Mesendoderm (in vitro differentiated cells): ENCODE measurements at regions not wholly inside any gene's neighbourhood (a gene's known extent, or its start where the extent isn't known, plus 50 kb on each side); places are given as distances from the start of the nearest gene placed in this dataset.

Source experiments
- DNase-seq: peaks from one replicate; pipeline ENCODE4 v3.0.0; 2013
- H2AK5ac ChIP-seq: 2 replicates; pipeline ENCODE4 v1.6.1; 2013; ENCODE audit warnings: low read length, inconsistent platforms
- H2BK120ac ChIP-seq: 2 replicates; pipeline ENCODE4 v1.6.1; 2013; ENCODE audit warnings: low read depth, mild to moderate bottlenecking, low read length, moderate library complexity, mixed read lengths
- H2BK15ac ChIP-seq: replicated peaks from 2 replicates; pipeline ENCODE4 v1.6.1; 2013; ENCODE audit warnings: low read depth, mild to moderate bottlenecking, moderate library complexity
- H2BK5ac ChIP-seq: 2 replicates; pipeline ENCODE4 v1.6.1; 2013; ENCODE audit warnings: low read length, inconsistent platforms
- H3K18ac ChIP-seq: 2 replicates; pipeline ENCODE4 v1.6.1; 2013; ENCODE audit warnings: mild to moderate bottlenecking, low read length, mixed read lengths
- H3K23ac ChIP-seq: one replicate; pipeline ENCODE4 v1.6.1; 2013; ENCODE audit warnings: low read length
- H3K27ac ChIP-seq: 2 replicates; pipeline ENCODE4 v1.5.1; 2013; ENCODE audit warnings: low read depth, mild to moderate bottlenecking, inconsistent platforms, low read length, moderate library complexity
- H3K27me3 ChIP-seq: 2 replicates; pipeline ENCODE4 v1.6.1; 2013; ENCODE audit warnings: low read length, control low read depth, mild to moderate bottlenecking, inconsistent platforms; ENCODE audit not compliant: insufficient read depth, poor library complexity
- H3K36me3 ChIP-seq: 2 replicates; pipeline ENCODE4 v1.6.1; 2013; ENCODE audit warnings: low read length, inconsistent platforms; ENCODE audit not compliant: control insufficient read depth, insufficient read depth
- H3K4ac ChIP-seq: one replicate; pipeline ENCODE4 v1.6.1; 2013; ENCODE audit warnings: low read depth, mild to moderate bottlenecking, low read length, moderate library complexity
- H3K4me1 ChIP-seq: 2 replicates; pipeline ENCODE4 v1.6.1; 2013; ENCODE audit warnings: low read depth, low read length, inconsistent platforms; ENCODE audit not compliant: control insufficient read depth
- H3K4me2 ChIP-seq: 2 replicates; pipeline ENCODE4 v1.6.1; 2013; ENCODE audit warnings: low read length
- H3K4me3 ChIP-seq: 2 replicates; pipeline ENCODE4 v1.5.1; 2013; ENCODE audit warnings: mild to moderate bottlenecking, low read length
- H3K56ac ChIP-seq: one replicate; pipeline ENCODE4 v1.6.1; 2013; ENCODE audit warnings: low read length
- H3K79me1 ChIP-seq: 2 replicates; pipeline ENCODE4 v1.6.1; 2013; ENCODE audit warnings: low read length, inconsistent platforms
- H3K79me2 ChIP-seq: 2 replicates; pipeline ENCODE4 v1.6.1; 2013; ENCODE audit warnings: mild to moderate bottlenecking, low read length; ENCODE audit not compliant: control insufficient read depth, insufficient read depth
- H3K9ac ChIP-seq: 2 replicates; pipeline ENCODE4 v1.6.1; 2013; ENCODE audit warnings: low read length, inconsistent platforms
- H4K5ac ChIP-seq: one replicate; pipeline ENCODE4 v1.6.1; 2013; ENCODE audit warnings: low read length
- H4K8ac ChIP-seq: one replicate; pipeline ENCODE4 v1.6.1; 2013; ENCODE audit warnings: low read depth, mild to moderate bottlenecking, control low read depth, low read length, moderate library complexity
- WGBS: extraction: QIAGEN DNeasy Blood & Tissue Kit; methylation state at CpG from one replicate; pipeline ENCODE4 v1.1.7; 2013; ENCODE audit warnings: low lambda C conversion rate, missing lambda C conversion rate; ENCODE audit not compliant: insufficient coverage; ENCODE audit errors: extremely low coverage; 5-methylcytosine and 5-hydroxymethylcytosine counted together

GRCh38 chr2:205901491-205901890 lies 184.5 kb downstream of the INO80D start:
- H2BK120ac ChIP-seq: no peak overlapping the region
- H3K79me1 ChIP-seq: no peaks in the 10 kb centered on the region
- H2AK5ac ChIP-seq: no peak overlapping the region
- H3K27me3 ChIP-seq: no peaks in the 10 kb centered on the region
- no peak overlapping the region for H2BK5ac ChIP-seq
- H3K9ac ChIP-seq: no peak overlapping the region
- WGBS: no CpG with 5 or more reads among the region's 4 CpGs
- H3K27ac ChIP-seq: no peak overlapping the region
- H4K5ac ChIP-seq: no peak overlapping the region
- DNase-seq: no peak
- no peak overlapping the region for H3K23ac ChIP-seq
- no peak overlapping the region for H3K4me2 ChIP-seq
- no peak overlapping the region for H2BK15ac ChIP-seq
- no peaks in the 10 kb centered on the region for H3K36me3 ChIP-seq
- no peaks in the 10 kb centered on the region for H3K4me1 ChIP-seq
- no peak overlapping the region for H3K56ac ChIP-seq
- H3K4ac ChIP-seq: no peak overlapping the region
- no peaks in the 10 kb centered on the region for H3K79me2 ChIP-seq
- H3K4me3 ChIP-seq: no peak overlapping the region
- no peak overlapping the region for H3K18ac ChIP-seq
- H4K8ac ChIP-seq: no peak overlapping the region

- H3K23ac ChIP-seq: no peak overlapping the region
- DNase-seq: no peak
- H3K4me2 ChIP-seq: no peak overlapping the region
- no peak overlapping the region for H2BK120ac ChIP-seq
- no peaks in the 10 kb centered on the region for H3K79me2 ChIP-seq
- H4K8ac ChIP-seq: no peak overlapping the region
- no CpG with 5 or more reads among the region's 1 CpG for WGBS
- no peak overlapping the region for H3K9ac ChIP-seq
- H2AK5ac ChIP-seq: no peak overlapping the region
- no peaks in the 10 kb centered on the region for H3K36me3 ChIP-seq
- H4K5ac ChIP-seq: no peak overlapping the region
- no peak overlapping the region for H3K56ac ChIP-seq
- no peaks in the 10 kb centered on the region for H3K79me1 ChIP-seq
- H3K4ac ChIP-seq: no peak overlapping the region
- H3K4me1 ChIP-seq: no peaks in the 10 kb centered on the region
- H2BK5ac ChIP-seq: no peak overlapping the region
- H3K27ac ChIP-seq: no peak overlapping the region
- H2BK15ac ChIP-seq: no peak overlapping the region
- no peaks in the 10 kb centered on the region for H3K27me3 ChIP-seq
- no peak overlapping the region for H3K4me3 ChIP-seq
- no peak overlapping the region for H3K18ac ChIP-seq
Measured at GRCh38 chr2:205898744-205899143, 187.2 kb downstream of the INO80D start.

- Histone ChIP-seq H3K79me1 (no peaks in the 10 kb centered on the region), H3K27me3 (no peaks in the 10 kb centered on the region), H3K36me3 (no peaks in the 10 kb centered on the region), H3K4me3 (no peak overlapping the region), H3K18ac (no peak overlapping the region), H3K4ac (no peak overlapping the region), H3K56ac (no peak overlapping the region), H2AK5ac (no peak overlapping the region), H4K8ac (no peak overlapping the region), H2BK5ac (no peak overlapping the region), H2BK120ac (no peak overlapping the region), H4K5ac (no peak overlapping the region), H3K27ac (no peak overlapping the region), H3K4me1 (no peaks in the 10 kb centered on the region), H3K4me2 (no peak overlapping the region), H3K9ac (no peak overlapping the region), H3K23ac (no peak overlapping the region), H3K79me2 (no peaks in the 10 kb centered on the region), H2BK15ac (no peak overlapping the region)
- no CpG with 5 or more reads among the region's 9 CpGs for WGBS
- DNase-seq: no peak
Measured at GRCh38 chr2:205895981-205896655, 189.9 kb downstream of the INO80D start.

GRCh38 chr2:205892665-205893259 lies 193.2 kb downstream of the INO80D start:
- Histone ChIP-seq H4K5ac (no peak overlapping the region), H3K9ac (no peak overlapping the region), H3K79me2 (no peaks in the 10 kb centered on the region), H3K27me3 (no peaks in the 10 kb centered on the region), H3K18ac (no peak overlapping the region), H3K27ac (no peak overlapping the region), H3K4ac (no peak overlapping the region), H3K4me1 (no peaks in the 10 kb centered on the region), H3K23ac (no peak overlapping the region), H2BK120ac (no peak overlapping the region), H3K4me2 (no peak overlapping the region), H3K36me3 (no peaks in the 10 kb centered on the region), H3K79me1 (no peaks in the 10 kb centered on the region), H4K8ac (no peak overlapping the region), H2AK5ac (no peak overlapping the region), H3K56ac (no peak overlapping the region), H2BK5ac (no peak overlapping the region), H3K4me3 (no peak overlapping the region), H2BK15ac (no peak overlapping the region)
- no CpG with 5 or more reads among the region's 17 CpGs for WGBS
- DNase-seq: no peak

GRCh38 chr2:205892251-205892655 lies 193.7 kb downstream of the INO80D start:
- Histone ChIP-seq H3K27me3 (no peaks in the 10 kb centered on the region), H2BK15ac (no peak overlapping the region), H2BK120ac (no peak overlapping the region), H3K18ac (no peak overlapping the region), H3K23ac (no peak overlapping the region), H3K9ac (no peak overlapping the region), H2BK5ac (no peak overlapping the region), H3K56ac (no peak overlapping the region), H4K8ac (no peak overlapping the region), H3K4me2 (no peak overlapping the region), H3K79me1 (no peaks in the 10 kb centered on the region), H3K4me1 (no peaks in the 10 kb centered on the region), H2AK5ac (no peak overlapping the region), H3K79me2 (no peaks in the 10 kb centered on the region), H3K4ac (no peak overlapping the region), H3K36me3 (no peaks in the 10 kb centered on the region), H3K27ac (no peak overlapping the region), H4K5ac (no peak overlapping the region), H3K4me3 (no peak overlapping the region)
- no peak for DNase-seq
- no CpG with 5 or more reads among the region's 10 CpGs for WGBS

GRCh38 chr2:205889114-205889513 lies 196.9 kb downstream of the INO80D start:
- WGBS: no CpG with 5 or more reads among the region's 3 CpGs
- Histone ChIP-seq H3K36me3 (no peaks in the 10 kb centered on the region), H3K79me2 (no peaks in the 10 kb centered on the region), H2AK5ac (no peak overlapping the region), H2BK5ac (no peak overlapping the region), H3K23ac (no peak overlapping the region), H3K79me1 (no peaks in the 10 kb centered on the region), H4K8ac (no peak overlapping the region), H2BK120ac (no peak overlapping the region), H2BK15ac (no peak overlapping the region), H3K27ac (no peak overlapping the region), H4K5ac (no peak overlapping the region), H3K27me3 (no peaks in the 10 kb centered on the region), H3K4me1 (no peaks in the 10 kb centered on the region), H3K18ac (no peak overlapping the region), H3K56ac (no peak overlapping the region), H3K9ac (no peak overlapping the region), H3K4me3 (no peak overlapping the region), H3K4me2 (no peak overlapping the region), H3K4ac (no peak overlapping the region)
- no peak for DNase-seq
